OCI-LY3 (cell line): ENCODE measurements at regions not wholly inside any gene's neighbourhood (a gene's known extent, or its start where the extent isn't known, plus 50 kb on each side); places are given as distances from the start of the nearest gene placed in this dataset.

ENCODE experiments used
- H2AFZ ChIP-seq: fragments of 200-600, 300-600 bp; shearing (Covaris generic); 2 replicates; pipeline ENCODE4 v1.6.0; 2014; ENCODE audit warnings: antibody characterized with exemption, low read depth, low read length
- H3K27ac ChIP-seq: fragments of 200-600, 300-600 bp; sonication (generic); 2 replicates; pipeline ENCODE4 v1.5.1; 2014; ENCODE audit warnings: mild to moderate bottlenecking, low read length, moderate library complexity, mixed read lengths
- H3K27me3 ChIP-seq: fragments of 200-600, 300-600 bp; sonication (generic); 2 replicates; pipeline ENCODE4 v1.6.1; 2014; ENCODE audit warnings: low read depth, low read length, mixed read lengths
- H3K36me3 ChIP-seq: fragments of 200-600, 300-600 bp; sonication (generic); replicated peaks from 2 replicates; pipeline ENCODE3; 2014; ENCODE audit warnings: low read depth, low read length, mixed read lengths
- H3K4me1 ChIP-seq: fragments of 300-600, 200-600 bp; sonication (generic); 2 replicates; pipeline ENCODE4 v1.6.1; 2014; ENCODE audit warnings: low read length, mixed read lengths
- H3K4me2 ChIP-seq: fragments of 200-600, 300-600 bp; sonication (generic); 2 replicates; pipeline ENCODE4 v1.6.1; 2014; ENCODE audit warnings: low read length, mixed read lengths
- H3K4me3 ChIP-seq: fragments of 300-600, 200-600 bp; sonication (generic); 2 replicates; pipeline ENCODE4 v1.5.1; 2014; ENCODE audit warnings: antibody characterized with exemption, mild to moderate bottlenecking, low read length, moderate library complexity
- H3K79me2 ChIP-seq: fragments of 300-600, 200-600 bp; shearing (Covaris generic); 2 replicates; pipeline ENCODE4 v1.6.1; 2014; ENCODE audit warnings: mild to moderate bottlenecking, low read length, mixed read lengths
- H3K9ac ChIP-seq: fragments of 300-600, 200-600 bp; shearing (Covaris generic); 2 replicates; pipeline ENCODE4 v1.6.0; 2014; ENCODE audit warnings: mild to moderate bottlenecking, low read length, moderate library complexity
- H3K9me3 ChIP-seq: fragments of 200-600, 300-600 bp; shearing (Covaris generic); 2 replicates; pipeline ENCODE4 v1.6.1; 2014; ENCODE audit warnings: low read length, mixed read lengths; ENCODE audit not compliant: insufficient read depth
- H4K20me1 ChIP-seq: fragments of 200-600, 300-600 bp; sonication (generic); 2 replicates; pipeline ENCODE4 v1.6.1; 2016; ENCODE audit warnings: low read length, mixed read lengths; ENCODE audit not compliant: insufficient read depth
- CTCF ChIP-seq: fragments of 200-600, 300-600 bp; sonication (generic); IDR thresholded peaks from 2 replicates; pipeline ENCODE4 v1.5.1; 2014; ENCODE audit warnings: antibody characterized with exemption, low read length, low read depth
- EZH2phosphoT487 ChIP-seq: fragments of 200-600 bp; shearing (Covaris generic); IDR thresholded peaks from 2 replicates; pipeline ENCODE4 v1.6.1; 2018; ENCODE audit warnings: antibody characterized with exemption, mixed run types, low read depth

GRCh38 chr10:108817135-108817534 lies 1106.2 kb downstream of the XPNPEP1 start:
- no peak overlapping the region for H3K4me2 ChIP-seq
- H3K9ac ChIP-seq: no peak overlapping the region
- H4K20me1 ChIP-seq: no peaks in the 10 kb centered on the region
- H3K4me3 ChIP-seq: no peak overlapping the region
- no peak overlapping the region for H3K27ac ChIP-seq
- no peaks in the 10 kb centered on the region for H3K36me3 ChIP-seq
- H3K27me3 ChIP-seq: no peaks in the 10 kb centered on the region
- H3K9me3 ChIP-seq: no peaks in the 10 kb centered on the region
- H3K4me1 ChIP-seq: peaks cover 6% of the 10 kb centered on the region
- H2AFZ ChIP-seq: no peak overlapping the region
- no peaks in the 10 kb centered on the region for H3K79me2 ChIP-seq
- TF ChIP-seq CTCF (no peak), EZH2phosphoT487 (no peak)

- H3K4me1 ChIP-seq: peaks cover 6% of the 10 kb centered on the region
- H3K27ac ChIP-seq: no peak overlapping the region
- H3K4me3 ChIP-seq: no peak overlapping the region
- no peaks in the 10 kb centered on the region for H3K36me3 ChIP-seq
- H3K27me3 ChIP-seq: no peaks in the 10 kb centered on the region
- H3K9ac ChIP-seq: no peak overlapping the region
- no peaks in the 10 kb centered on the region for H3K9me3 ChIP-seq
- H2AFZ ChIP-seq: no peak overlapping the region
- TF ChIP-seq EZH2phosphoT487 (no peak), CTCF (no peak)
- no peak overlapping the region for H3K4me2 ChIP-seq
- no peaks in the 10 kb centered on the region for H3K79me2 ChIP-seq
- no peaks in the 10 kb centered on the region for H4K20me1 ChIP-seq
Observed at GRCh38 chr10:108812906-108813305, 1110.4 kb downstream of the XPNPEP1 start.

- no peaks in the 10 kb centered on the region for H3K9me3 ChIP-seq
- H3K27me3 ChIP-seq: no peaks in the 10 kb centered on the region
- H3K4me3 ChIP-seq: no peak overlapping the region
- no peaks in the 10 kb centered on the region for H4K20me1 ChIP-seq
- no peaks in the 10 kb centered on the region for H3K36me3 ChIP-seq
- TF ChIP-seq CTCF: no peak
- TF ChIP-seq EZH2phosphoT487: no peak
- H3K27ac ChIP-seq: no peak overlapping the region
- peaks cover 6% of the 10 kb centered on the region for H3K4me1 ChIP-seq
- no peaks in the 10 kb centered on the region for H3K79me2 ChIP-seq
- H3K9ac ChIP-seq: no peak overlapping the region
- no peak overlapping the region for H3K4me2 ChIP-seq
- H2AFZ ChIP-seq: no peak overlapping the region
Observed at GRCh38 chr10:108812296-108812695, 1111.0 kb downstream of the XPNPEP1 start.

- H3K27me3 ChIP-seq: no peaks in the 10 kb centered on the region
- no peaks in the 10 kb centered on the region for H3K36me3 ChIP-seq
- no peaks in the 10 kb centered on the region for H3K4me1 ChIP-seq
- H3K4me3 ChIP-seq: no peak overlapping the region
- H2AFZ ChIP-seq: no peak overlapping the region
- no peak for TF ChIP-seq EZH2phosphoT487
- TF ChIP-seq CTCF: no peak
- no peaks in the 10 kb centered on the region for H3K79me2 ChIP-seq
- no peaks in the 10 kb centered on the region for H4K20me1 ChIP-seq
- no peak overlapping the region for H3K4me2 ChIP-seq
- no peak overlapping the region for H3K9ac ChIP-seq
- no peak overlapping the region for H3K27ac ChIP-seq
- H3K9me3 ChIP-seq: no peaks in the 10 kb centered on the region
Observed at GRCh38 chr10:108808228-108808627, 1115.1 kb downstream of the XPNPEP1 start.
